Sigmoid colon (tissue), 6 donors: ENCODE measurements at regions not wholly inside any gene's neighbourhood (a gene's known extent, or its start where the extent isn't known, plus 50 kb on each side); places are given as distances from the start of the nearest gene placed in this dataset.

Experiments used
- DNase-seq: peaks from one replicate; pipeline ENCODE4 v3.0.0-alpha.2; 2019
- H3K27ac ChIP-seq, 4 donors: fragments of 200-600 bp; sonication (generic); one replicate each; pipeline ENCODE4 v1.5.1; 2016 to 2019; ENCODE audit warnings: mild to moderate bottlenecking in 1 of 4
- H3K27me3 ChIP-seq, 3 donors: fragments of 200-600 bp; sonication (generic); one replicate each; pipeline ENCODE4 v1.5.1; 2019; ENCODE audit warnings: mild to moderate bottlenecking in 1 of 3
- H3K36me3 ChIP-seq, 4 donors: fragments of 200-600 bp; sonication (generic); one replicate each; pipeline ENCODE4 v1.5.1; 2016 to 2019
- H3K4me1 ChIP-seq, 4 donors: fragments of 200-600 bp; sonication (generic); one replicate each; pipeline ENCODE4 v1.5.1; 2017 to 2019
- H3K4me3 ChIP-seq, 4 donors: fragments of 200-600 bp; sonication (generic); one replicate each; pipeline ENCODE4 v1.5.1; 2017 to 2019; ENCODE audit warnings: mild to moderate bottlenecking in 2 of 4, moderate library complexity in 1 of 4
- H3K9me3 ChIP-seq, 4 donors: fragments of 200-600 bp in 3 of 4; sonication (generic) in 3 of 4; one replicate each; pipeline versions ENCODE4 v1.5.1 to v1.6.1; 2013 to 2019
- CTCF ChIP-seq, 4 experiments: fragments of 450-650 bp in 3 of 4; fragments of 200-600 bp in 1 of 4; IDR thresholded peaks; one replicate each; pipeline ENCODE4 v1.5.1; 2016 to 2019; ENCODE audit warnings: antibody characterized with exemption in 4 of 4, mild to moderate bottlenecking in 3 of 4, moderate library complexity in 2 of 4
- EP300 ChIP-seq, 4 donors: sonication (generic); formaldehyde crosslinking; IDR thresholded peaks; one replicate each; pipeline ENCODE4 v1.6.1; 2017; ENCODE audit warnings: antibody characterized with exemption in 4 of 4
- POLR2A ChIP-seq, 2 donors: fragments of 450-650 bp; IDR thresholded peaks; one replicate each; pipeline ENCODE4 v1.6.1; 2016; ENCODE audit warnings: antibody characterized with exemption in 2 of 2, mild to moderate bottlenecking in 2 of 2, moderate library complexity in 2 of 2
- POLR2AphosphoS5 ChIP-seq, 4 donors: sonication (generic); formaldehyde crosslinking; IDR thresholded peaks; one replicate each; pipeline ENCODE4 v1.6.1; 2017; ENCODE audit warnings: antibody characterized with exemption in 4 of 4
- WGBS, 2 donors: extraction: QIAGEN DNeasy Blood & Tissue Kit; methylation state at CpG; one replicate each; pipeline ENCODE4 v1.1.7; 2013; 5-methylcytosine and 5-hydroxymethylcytosine counted together
- intact Hi-C: fragments of 100-400 bp; cut with DNase I; formaldehyde crosslinking; loops from one replicate; pipeline ENCODE4 v1.15.1; 2023
- donor health status: healthy with polysubstance abuse.
- donor health status: healthy.

GRCh38 chr15:31457631-31458526 lies 131.2 kb downstream of the KLF13 start:
- WGBS, 2 donors = 76 to 77% methylated on average over 11 of the region's 11 CpGs
- TF ChIP-seq EP300 (IDR thresholded peaks at IDR 0.05) = no peak
- TF ChIP-seq POLR2A (IDR thresholded peaks at IDR 0.05) = no peak
- no peak for DNase-seq

GRCh38 chr15:31458596-31459399 lies 132.2 kb downstream of the KLF13 start:
- no peak overlapping the region for H3K27ac ChIP-seq
- intact Hi-C loops = no loop called here
- no peak for TF ChIP-seq CTCF (IDR thresholded peaks at IDR 0.05)
- no peak for TF ChIP-seq POLR2A (IDR thresholded peaks at IDR 0.05)
- no peak for TF ChIP-seq EP300 (IDR thresholded peaks at IDR 0.05)
- TF ChIP-seq POLR2AphosphoS5 (IDR thresholded peaks at IDR 0.05) = no peak
- H3K9me3 ChIP-seq = no peaks in the 10 kb centered on the region
- no peak overlapping the region for H3K4me3 ChIP-seq
- no peak for DNase-seq
- H3K36me3 ChIP-seq = no peaks in the 10 kb centered on the region
- no peaks in the 10 kb centered on the region for H3K27me3 ChIP-seq
- 73 to 77% methylated on average over 9 of the region's 9 CpGs for WGBS, 2 donors
- peaks cover 0 to 5% (median 0%) of the 10 kb centered on the region in 4 donors for H3K4me1 ChIP-seq

More at GRCh38 chr15:31457631-31458526, 131.2 kb downstream of the KLF13 start:
- no peak overlapping the region for H3K4me3 ChIP-seq
- H3K36me3 ChIP-seq = no peaks in the 10 kb centered on the region
- peaks cover 0 to 5% (median 0%) of the 10 kb centered on the region in 4 donors for H3K4me1 ChIP-seq
- no peaks in the 10 kb centered on the region for H3K9me3 ChIP-seq
- H3K27me3 ChIP-seq = no peaks in the 10 kb centered on the region
- intact Hi-C loops = no loop called here
- H3K27ac ChIP-seq = peak overlapping the region in 1 of 4 donors; percentile 43

- intact Hi-C loops = no loop called here
- H3K9me3 ChIP-seq = no peaks in the 10 kb centered on the region
- H3K36me3 ChIP-seq = no peaks in the 10 kb centered on the region
- DNase-seq = no peak
- no peak overlapping the region for H3K27ac ChIP-seq
- 69 to 90% methylated on average over 1 of the region's 1 CpG for WGBS, 2 donors
- H3K27me3 ChIP-seq = no peaks in the 10 kb centered on the region
- H3K4me1 ChIP-seq = peaks cover 0 to 5% (median 0%) of the 10 kb centered on the region in 4 donors
- TF ChIP-seq POLR2AphosphoS5 (IDR thresholded peaks at IDR 0.05) = no peak
- no peak for TF ChIP-seq POLR2A (IDR thresholded peaks at IDR 0.05)
- TF ChIP-seq CTCF (IDR thresholded peaks at IDR 0.05) = no peak
- no peak for TF ChIP-seq EP300 (IDR thresholded peaks at IDR 0.05)
- no peak overlapping the region for H3K4me3 ChIP-seq
Measured at GRCh38 chr15:31459400-31459748, 132.7 kb downstream of the KLF13 start.

GRCh38 chr15:31461375-31461774 lies 134.7 kb downstream of the KLF13 start:
- H3K36me3 ChIP-seq = no peaks in the 10 kb centered on the region
- WGBS, 2 donors = 96% methylated on average over 5 of the region's 5 CpGs
- no peak overlapping the region for H3K27ac ChIP-seq
- no peaks in the 10 kb centered on the region for H3K27me3 ChIP-seq
- DNase-seq = no peak
- TF ChIP-seq POLR2AphosphoS5 (IDR thresholded peaks at IDR 0.05) (no peak), CTCF (IDR thresholded peaks at IDR 0.05) (no peak), EP300 (IDR thresholded peaks at IDR 0.05) (no peak), POLR2A (IDR thresholded peaks at IDR 0.05) (no peak)
- H3K9me3 ChIP-seq = no peaks in the 10 kb centered on the region
- intact Hi-C loops = no loop called here
- H3K4me1 ChIP-seq = peaks cover 0 to 5% (median 0%) of the 10 kb centered on the region in 4 donors
- H3K4me3 ChIP-seq = no peak overlapping the region

- Histone ChIP-seq H3K9me3 (no peaks in the 10 kb centered on the region), H3K4me1 (peaks cover 0 to 5% (median 0%) of the 10 kb centered on the region in 4 donors), H3K4me3 (no peak overlapping the region), H3K27ac (no peak overlapping the region), H3K27me3 (no peaks in the 10 kb centered on the region), H3K36me3 (no peaks in the 10 kb centered on the region)
- DNase-seq = no peak
- TF ChIP-seq EP300 (IDR thresholded peaks at IDR 0.05) (no peak), POLR2AphosphoS5 (IDR thresholded peaks at IDR 0.05) (no peak), POLR2A (IDR thresholded peaks at IDR 0.05) (no peak), CTCF (IDR thresholded peaks at IDR 0.05) (no peak)
- intact Hi-C loops = no loop called here
- WGBS, 2 donors = 89 to 94% methylated on average over 9 of the region's 9 CpGs
Measured at GRCh38 chr15:31461911-31462480, 135.4 kb downstream of the KLF13 start.
